ENCODE measurements at regions not wholly inside any gene's neighbourhood (a gene's known extent, or its start where the extent isn't known, plus 50 kb on each side); places are given as distances from the start of the nearest gene placed in this dataset.

DNA sequence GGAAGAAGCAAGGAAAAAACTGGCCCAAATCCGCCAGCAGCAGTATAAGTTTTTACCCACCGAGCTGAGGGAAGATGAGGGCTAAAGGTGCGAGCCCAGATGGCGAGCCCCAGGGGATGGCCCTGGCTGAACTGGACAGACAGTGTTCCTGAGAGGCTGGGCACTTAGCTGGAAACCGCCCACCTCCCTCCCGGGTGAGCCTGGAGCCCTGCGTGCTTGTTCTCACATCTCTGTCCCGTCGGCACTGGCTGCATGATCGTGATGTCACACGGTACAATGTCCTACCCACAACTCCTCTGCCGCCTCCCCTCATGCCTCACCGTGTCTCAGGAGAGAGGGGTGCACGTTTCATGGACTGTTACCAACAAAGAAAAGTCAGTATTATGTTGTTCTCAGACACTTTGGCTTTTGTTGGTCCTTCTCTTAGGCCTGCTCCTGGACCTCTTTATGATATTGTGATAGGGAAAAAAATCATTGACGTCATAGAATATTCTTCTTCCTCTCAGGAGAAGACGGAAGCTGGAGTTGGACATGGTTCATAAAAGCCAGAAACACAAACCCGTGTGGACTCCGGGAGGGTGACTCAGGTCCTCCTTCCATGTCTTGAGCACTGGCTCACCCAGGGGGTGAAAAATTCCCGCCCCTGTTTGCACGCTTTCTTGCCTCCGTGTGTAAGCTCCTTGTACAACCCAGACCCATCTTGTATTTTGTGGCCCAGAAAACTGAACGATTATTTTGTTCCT is 201.8 kb upstream of the TPM1 start:
- 87 to 92% methylated on average over 22 of the region's 22 CpGs for WGBS, 2 donors
- peak overlapping the region in 1 of 4 donors; percentile 72 for H3K27ac ChIP-seq
- intact Hi-C loops (cut with DNase I), result no loop called here

DNA sequence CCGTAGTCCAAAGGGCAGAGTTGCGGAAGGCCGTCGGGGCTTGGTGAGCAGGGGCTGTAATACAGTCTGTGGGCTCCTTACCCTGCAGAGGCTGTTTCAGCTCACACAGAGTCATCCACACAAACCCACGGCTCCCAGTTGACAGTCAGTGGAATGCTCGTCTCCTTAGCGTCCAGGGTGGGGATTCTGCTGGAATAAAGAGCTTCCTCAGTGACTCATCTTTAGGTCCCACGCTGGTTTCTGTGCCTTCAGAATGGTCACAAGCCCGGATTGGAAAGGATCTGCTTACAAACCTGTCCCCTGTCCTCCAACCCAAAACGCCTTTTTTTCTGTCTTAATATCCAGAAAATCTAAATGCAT is 201.3 kb upstream of the TPM1 start:
- Histone ChIP-seq H3K36me3 (replicated peaks in 1 of 2; ENCODE audit: insufficient read depth in 1 of 2, low read depth in 2 of 2) (no peaks in the 10 kb centered on the region), H3K4me3 (no peak overlapping the region), H3K27me3 (no peaks in the 10 kb centered on the region), H3K27ac (peak overlapping the region in 2 of 4 donors; percentile 72 to 73), H3K4me1 (peaks cover 21% of the 10 kb centered on the region), H3K9me3 (no peaks in the 10 kb centered on the region)
- intact Hi-C loops (cut with DNase I), result no loop called here
- 87 to 90% methylated on average over 10 of the region's 10 CpGs for WGBS, 2 donors
- DNase-seq (no peak), ATAC-seq (no peak)
- TF ChIP-seq, protein P1, sequence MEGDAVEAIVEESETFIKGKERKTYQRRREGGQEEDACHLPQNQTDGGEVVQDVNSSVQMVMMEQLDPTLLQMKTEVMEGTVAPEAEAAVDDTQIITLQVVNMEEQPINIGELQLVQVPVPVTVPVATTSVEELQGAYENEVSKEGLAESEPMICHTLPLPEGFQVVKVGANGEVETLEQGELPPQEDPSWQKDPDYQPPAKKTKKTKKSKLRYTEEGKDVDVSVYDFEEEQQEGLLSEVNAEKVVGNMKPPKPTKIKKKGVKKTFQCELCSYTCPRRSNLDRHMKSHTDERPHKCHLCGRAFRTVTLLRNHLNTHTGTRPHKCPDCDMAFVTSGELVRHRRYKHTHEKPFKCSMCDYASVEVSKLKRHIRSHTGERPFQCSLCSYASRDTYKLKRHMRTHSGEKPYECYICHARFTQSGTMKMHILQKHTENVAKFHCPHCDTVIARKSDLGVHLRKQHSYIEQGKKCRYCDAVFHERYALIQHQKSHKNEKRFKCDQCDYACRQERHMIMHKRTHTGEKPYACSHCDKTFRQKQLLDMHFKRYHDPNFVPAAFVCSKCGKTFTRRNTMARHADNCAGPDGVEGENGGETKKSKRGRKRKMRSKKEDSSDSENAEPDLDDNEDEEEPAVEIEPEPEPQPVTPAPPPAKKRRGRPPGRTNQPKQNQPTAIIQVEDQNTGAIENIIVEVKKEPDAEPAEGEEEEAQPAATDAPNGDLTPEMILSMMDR (IDR thresholded peaks at IDR 0.05), result no peak
- TF ChIP-seq POLR2A (IDR thresholded peaks at IDR 0.05), result no peak

More for the DNA sequence above, 201.8 kb upstream of the TPM1 start:
- no peaks in the 10 kb centered on the region for H3K36me3 ChIP-seq (replicated peaks in 1 of 2; ENCODE audit: insufficient read depth in 1 of 2, low read depth in 2 of 2)
- DNase-seq (no peak), ATAC-seq (no peak)
- H3K4me3 ChIP-seq, result no peak overlapping the region
- no peak for TF ChIP-seq POLR2A (IDR thresholded peaks at IDR 0.05)
- TF ChIP-seq, protein P1 (IDR thresholded peaks at IDR 0.05), result no peak
- H3K27me3 ChIP-seq, result no peaks in the 10 kb centered on the region
- peaks cover 25% of the 10 kb centered on the region for H3K4me1 ChIP-seq
- H3K9me3 ChIP-seq, result no peaks in the 10 kb centered on the region

DNA sequence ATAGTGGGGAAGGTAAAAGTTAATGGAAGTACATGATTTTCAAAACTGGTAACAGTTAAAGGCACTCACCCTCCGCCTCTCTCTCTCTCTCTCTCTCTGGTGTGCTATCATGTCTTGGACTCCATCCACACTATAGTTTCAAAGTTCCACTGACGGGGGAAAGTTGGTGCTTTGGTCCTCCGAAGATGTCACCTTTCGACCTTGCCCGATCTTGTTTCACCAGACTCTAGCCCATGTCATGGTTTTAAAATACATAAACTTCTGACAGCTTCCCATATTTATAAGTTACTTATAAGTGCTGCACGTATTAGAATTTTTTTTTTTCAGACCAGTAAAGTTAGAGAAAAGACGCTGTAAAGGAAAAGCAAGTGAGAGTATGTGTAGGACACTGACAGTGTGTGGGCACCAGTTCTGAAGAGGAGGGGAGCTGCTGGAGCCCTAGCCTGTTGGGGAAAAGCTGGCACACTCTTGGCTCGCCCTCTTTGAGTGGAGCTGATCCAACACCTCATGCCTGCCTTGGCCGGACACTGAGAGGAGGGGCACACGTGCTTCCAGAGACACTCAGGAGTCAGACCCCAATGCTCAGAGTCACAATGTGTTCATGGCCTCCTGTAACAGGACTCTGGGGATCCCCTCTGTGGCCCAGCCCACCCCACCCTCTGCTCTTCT is 200.5 kb upstream of the TPM1 start:
- ATAC-seq (peak; percentile 68), DNase-seq (peak in 2 of 4 donors; percentile 38 to 52)
- WGBS, 2 donors, result 21 to 26% methylated on average over 10 of the region's 10 CpGs
- Histone ChIP-seq H3K36me3 (replicated peaks in 1 of 2; ENCODE audit: insufficient read depth in 1 of 2, low read depth in 2 of 2) (no peaks in the 10 kb centered on the region), H3K9me3 (no peaks in the 10 kb centered on the region), H3K27ac (peak overlapping the region; percentile 11 to 73 (median 64)), H3K4me1 (peaks cover 21% of the 10 kb centered on the region), H3K27me3 (no peaks in the 10 kb centered on the region), H3K4me3 (no peak overlapping the region)
- TF ChIP-seq, protein P1 (IDR thresholded peaks at IDR 0.05), result no peak
- TF ChIP-seq POLR2A (IDR thresholded peaks at IDR 0.05), result no peak
- intact Hi-C loops (cut with DNase I), result no loop called here

DNA sequence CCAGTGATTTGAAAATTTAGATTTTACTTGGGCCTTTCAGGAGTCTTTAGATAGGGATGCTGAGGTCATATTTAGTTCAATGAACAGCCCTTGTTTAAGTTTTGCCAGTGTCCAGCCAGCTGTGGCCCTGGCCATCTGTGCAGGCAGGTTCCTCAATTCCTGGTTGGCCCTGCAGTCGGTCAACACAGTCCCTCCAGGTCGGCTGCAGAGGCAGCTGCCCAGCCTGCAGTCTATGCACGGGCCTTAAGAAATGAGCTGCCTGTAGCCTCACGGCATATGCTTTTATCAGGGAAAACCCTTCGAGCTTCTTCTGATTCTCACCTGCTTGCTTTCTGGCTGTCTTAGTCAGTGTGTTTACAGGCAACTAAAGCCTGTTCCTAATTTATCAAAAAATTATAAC is 199.2 kb upstream of the TPM1 start:
- WGBS, 2 donors, result 67 to 70% methylated on average over 3 to 5 of the region's 5 CpGs
- Histone ChIP-seq H3K27me3 (no peaks in the 10 kb centered on the region), H3K4me3 (no peak overlapping the region), H3K4me1 (peaks cover 29% of the 10 kb centered on the region), H3K9me3 (no peaks in the 10 kb centered on the region), H3K36me3 (replicated peaks in 1 of 2; ENCODE audit: insufficient read depth in 1 of 2, low read depth in 2 of 2) (no peaks in the 10 kb centered on the region), H3K27ac (peak overlapping the region in 1 of 4 donors; percentile 57)
- no peak for DNase-seq
- ATAC-seq, result no peak
- TF ChIP-seq, protein P1 (IDR thresholded peaks at IDR 0.05), result no peak
- intact Hi-C loops (cut with DNase I), result no loop called here

All from body of pancreas (tissue), 4 donors.